Right kidney (tissue), 1 donor: ENCODE measurements at regions not wholly inside any gene's neighbourhood (a gene's known extent, or its start where the extent isn't known, plus 50 kb on each side); places are given as distances from the start of the nearest gene placed in this dataset.

Source experiments
- DNase-seq: peaks from one replicate; pipeline ENCODE4 v3.0.0-alpha.2; 2016

GRCh38 chr4:95987851-95988250 is 148.0 kb downstream of the PDHA2 start:
- DNase-seq, result no peak

DNA sequence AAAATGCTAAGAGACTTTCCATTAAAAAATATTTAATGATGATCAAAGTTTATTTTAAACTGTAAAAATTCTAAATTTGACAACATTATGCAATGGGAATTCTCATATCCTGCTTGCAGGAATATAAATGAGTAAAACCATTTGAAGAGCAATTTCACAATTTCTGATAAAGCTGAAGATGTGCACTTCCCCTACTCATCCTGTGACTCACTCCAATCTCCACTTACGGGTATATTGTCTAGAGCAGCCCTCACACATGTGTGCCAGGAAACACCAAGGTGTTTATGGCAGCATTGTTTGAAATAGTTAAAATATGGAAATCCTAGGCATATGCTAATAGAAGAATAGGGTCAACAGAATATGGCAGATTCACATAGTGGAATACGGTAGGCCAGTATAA is 158.4 kb downstream of the PDHA2 start:
- DNase-seq, result no peak

GRCh38 chr4:96003951-96004740 is 164.3 kb downstream of the PDHA2 start:
- no peak for DNase-seq

DNA sequence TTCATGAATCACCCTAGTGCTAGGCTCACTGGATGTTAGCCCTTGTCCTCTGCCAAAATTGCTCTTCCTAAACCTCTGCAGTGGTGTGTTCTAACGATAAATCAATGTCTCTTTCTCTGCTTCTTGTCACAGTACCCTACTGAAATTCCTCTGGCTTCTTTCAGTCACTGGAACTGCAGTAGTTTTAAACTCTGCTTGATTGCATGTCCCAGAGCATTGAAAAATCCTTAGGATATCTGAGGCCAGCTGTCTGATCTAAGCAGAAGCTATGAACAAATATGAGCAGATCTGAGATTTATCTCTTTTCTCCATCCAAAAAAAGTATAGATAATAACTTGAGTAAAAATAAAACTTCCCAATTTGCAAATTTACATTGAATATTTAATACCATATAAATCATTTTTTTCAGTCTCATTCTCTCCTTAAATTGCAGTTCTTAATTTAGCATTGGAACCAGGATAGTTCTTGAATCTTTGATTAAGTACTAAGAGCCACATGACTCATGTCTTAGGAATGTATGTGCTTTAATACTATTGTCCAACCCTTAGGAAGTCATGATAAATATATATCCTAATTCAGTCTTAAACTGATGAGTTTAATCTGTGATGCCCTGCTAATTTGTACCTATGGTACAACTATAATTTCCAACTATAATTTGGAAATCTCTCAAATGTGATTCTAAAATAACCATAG is 169.7 kb downstream of the PDHA2 start:
- DNase-seq, result no peak

GRCh38 chr4:96012687-96013086 is 172.8 kb downstream of the PDHA2 start:
- no peak for DNase-seq

- no peak for DNase-seq
Measured at GRCh38 chr4:96016634-96017299, 176.9 kb downstream of the PDHA2 start.

DNA sequence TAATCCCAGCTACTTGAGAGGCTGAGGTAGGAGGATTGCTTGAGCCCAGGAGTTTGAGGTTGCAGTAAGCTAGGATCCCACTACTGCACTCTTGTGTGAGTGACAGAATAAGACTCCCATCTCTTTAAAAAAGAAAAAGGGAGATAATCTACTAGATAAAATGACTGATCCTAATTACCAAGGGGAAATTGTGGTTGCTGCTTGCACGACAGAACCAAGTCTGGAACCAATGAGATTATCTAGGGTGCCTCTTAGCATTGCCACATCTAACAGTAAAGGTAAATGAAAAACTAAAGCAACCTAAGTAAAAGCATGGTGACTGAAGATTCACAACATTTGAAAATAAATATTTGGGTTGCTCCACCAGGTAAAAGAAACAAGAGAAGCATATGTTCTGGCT is 185.1 kb downstream of the PDHA2 start:
- DNase-seq, result no peak

DNA sequence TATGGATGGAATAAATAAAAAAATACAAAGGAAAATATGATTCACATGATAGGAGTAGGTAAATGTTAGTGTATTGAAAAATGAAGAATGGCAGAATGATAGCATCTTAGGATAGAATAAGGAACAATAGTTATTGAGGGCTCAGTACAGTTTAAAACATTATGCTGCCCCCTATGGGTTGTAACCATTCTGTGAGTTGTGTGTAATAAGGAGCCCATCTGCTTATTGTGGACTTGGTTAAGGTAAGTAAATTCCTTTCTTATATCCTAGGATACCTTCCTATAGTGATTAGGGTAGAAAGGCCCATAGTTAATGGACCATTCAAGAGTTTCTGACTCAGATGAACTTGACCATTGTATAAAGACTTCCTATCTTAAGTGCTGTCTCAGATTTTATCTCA is 195.8 kb downstream of the PDHA2 start:
- no peak for DNase-seq

DNA sequence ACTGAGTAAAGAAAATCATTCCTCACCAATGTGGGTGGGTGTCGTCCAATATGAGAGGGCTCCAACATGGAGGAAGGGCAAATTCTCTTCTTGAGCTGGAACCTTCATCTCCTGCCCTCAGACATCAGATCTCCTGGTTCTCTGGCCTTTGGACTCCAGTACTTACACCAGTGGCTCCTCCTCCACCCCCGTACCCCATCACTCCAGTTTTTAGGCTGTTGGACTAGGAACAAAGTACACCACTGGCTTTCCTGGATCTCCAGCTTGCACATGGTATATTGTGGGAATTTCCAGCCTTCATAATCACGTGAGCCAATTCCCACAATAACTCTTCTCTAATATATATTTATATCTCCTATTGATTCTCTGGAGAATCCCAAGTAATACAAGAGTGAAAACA is 196.9 kb downstream of the PDHA2 start:
- DNase-seq, result no peak

GRCh38 chr4:96037705-96038104 is 197.8 kb downstream of the PDHA2 start:
- no peak for DNase-seq

DNA sequence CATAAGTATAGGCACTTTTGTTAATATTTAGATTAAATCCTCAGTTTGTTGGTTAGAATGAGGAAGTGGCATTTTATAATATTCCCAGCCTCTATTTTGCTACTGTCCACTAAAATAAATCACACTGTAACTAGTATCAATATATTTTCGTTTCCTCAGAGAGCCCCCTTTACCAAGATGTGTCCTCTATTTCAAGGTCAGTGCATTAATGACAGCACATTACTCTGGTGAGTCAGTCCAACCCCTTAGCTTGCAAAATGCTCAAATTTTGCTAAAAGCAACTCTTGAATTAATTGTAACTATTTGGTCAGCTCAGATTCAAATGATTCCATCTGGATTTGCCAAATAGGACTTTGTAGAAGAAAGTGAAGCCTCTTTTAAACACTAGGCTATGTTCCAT is 199.3 kb downstream of the PDHA2 start:
- DNase-seq, result no peak

GRCh38 chr4:96039803-96040436 is 200.0 kb downstream of the PDHA2 start:
- no peak for DNase-seq

DNA sequence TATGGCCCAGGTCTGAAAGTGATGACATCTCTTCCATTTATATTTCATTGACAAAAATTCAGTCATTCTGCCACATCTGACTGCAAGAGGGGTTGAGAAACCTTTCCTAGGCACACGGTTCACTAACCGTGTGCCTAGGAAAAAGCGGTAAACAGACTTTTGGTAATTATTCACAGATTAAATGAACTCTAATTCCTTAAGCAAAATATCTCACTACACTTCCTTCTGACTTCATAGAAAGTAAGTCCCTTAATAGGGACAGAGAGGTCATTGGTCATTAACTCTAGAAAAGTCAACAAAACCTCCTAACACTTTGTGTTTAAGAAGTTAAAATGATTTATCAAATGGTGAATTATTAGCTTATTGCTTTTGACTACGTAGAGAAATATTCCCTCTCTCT is 205.1 kb downstream of the PDHA2 start:
- no peak for DNase-seq

GRCh38 chr4:96052827-96053226 is 212.9 kb downstream of the PDHA2 start:
- no peak for DNase-seq

- no peak for DNase-seq
Measured at GRCh38 chr4:96056346-96056934, 216.5 kb downstream of the PDHA2 start.

DNA sequence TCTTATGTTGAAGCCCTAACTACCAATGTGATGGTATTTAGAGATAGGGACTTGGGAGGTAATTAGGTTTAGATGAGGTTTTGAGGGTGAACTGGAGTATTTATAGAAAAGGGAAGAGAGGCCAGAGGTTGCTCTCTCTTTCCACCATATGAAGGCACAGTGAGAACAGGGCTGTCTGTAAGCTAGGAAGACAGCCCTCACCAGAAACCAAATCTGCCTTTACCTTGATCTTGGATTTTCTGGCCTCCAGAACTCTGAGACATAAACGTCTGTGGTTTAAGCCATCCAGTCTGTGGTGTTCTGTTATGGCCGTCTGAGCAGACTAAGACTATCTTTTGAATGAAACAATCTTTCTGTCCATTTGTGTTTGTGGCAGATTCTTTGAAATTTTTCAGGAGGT is 223.7 kb downstream of the PDHA2 start:
- no peak for DNase-seq

DNA sequence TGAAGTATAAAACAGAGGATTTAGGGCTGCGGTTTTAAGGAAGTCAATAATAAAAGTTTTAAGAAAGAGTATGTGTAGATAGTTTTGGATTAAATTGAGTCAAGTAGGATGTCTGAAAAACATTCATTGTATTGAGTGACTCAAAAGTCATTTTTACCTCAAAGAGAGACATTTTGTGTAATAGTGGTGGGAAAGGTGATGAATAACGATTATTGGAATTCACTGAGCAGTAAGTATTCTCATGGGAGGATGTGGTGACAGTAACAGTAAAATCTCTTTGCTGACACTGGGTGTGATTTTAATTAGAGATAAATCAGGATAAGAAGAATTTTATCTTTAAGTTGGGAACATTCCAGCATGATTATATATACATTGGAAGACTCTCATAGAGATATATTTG is 233.6 kb downstream of the PDHA2 start:
- DNase-seq, result no peak

GRCh38 chr4:96092151-96092705 is 252.3 kb downstream of the PDHA2 start:
- no peak for DNase-seq

DNA sequence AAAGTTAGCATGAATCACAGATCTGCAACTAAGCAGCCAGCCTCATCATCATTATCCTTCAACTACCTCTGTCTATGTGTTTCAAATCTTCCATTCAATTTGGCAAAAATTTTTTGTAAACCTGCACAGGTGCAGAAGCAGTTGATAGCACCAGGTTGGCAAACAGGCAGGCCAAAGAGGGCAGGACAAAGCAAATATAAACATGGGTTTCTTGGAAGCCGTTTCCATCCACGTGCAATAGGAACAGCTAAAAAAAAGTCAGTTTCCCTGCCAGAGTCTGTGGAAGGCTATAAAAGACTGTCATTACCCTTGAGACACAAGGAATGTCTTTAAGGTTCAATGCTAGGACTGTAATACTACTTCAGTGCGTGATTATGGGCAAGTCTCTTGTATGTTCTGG is 253.2 kb downstream of the PDHA2 start:
- DNase-seq, result no peak

GRCh38 chr4:96093563-96093962 is 253.7 kb downstream of the PDHA2 start:
- DNase-seq, result no peak

DNA sequence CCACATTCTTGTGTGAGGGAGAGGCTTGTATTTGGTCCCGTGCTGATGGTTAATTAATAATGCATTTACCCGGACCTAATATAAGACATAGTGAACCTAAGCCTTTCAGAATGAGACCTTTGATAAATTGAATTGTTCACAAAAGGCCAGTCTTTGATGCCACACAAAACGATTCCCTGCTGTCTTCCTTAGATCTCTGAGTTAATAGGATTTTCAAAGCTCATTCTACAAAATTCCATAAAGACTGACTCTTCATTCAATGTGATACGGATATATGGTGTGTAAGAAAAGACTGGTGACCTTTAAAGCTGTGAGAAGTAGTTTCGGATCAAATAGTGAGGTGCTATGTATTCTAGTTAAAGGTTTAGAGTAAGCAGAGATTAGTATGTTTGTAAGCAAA is 254.3 kb downstream of the PDHA2 start:
- DNase-seq, result no peak

DNA sequence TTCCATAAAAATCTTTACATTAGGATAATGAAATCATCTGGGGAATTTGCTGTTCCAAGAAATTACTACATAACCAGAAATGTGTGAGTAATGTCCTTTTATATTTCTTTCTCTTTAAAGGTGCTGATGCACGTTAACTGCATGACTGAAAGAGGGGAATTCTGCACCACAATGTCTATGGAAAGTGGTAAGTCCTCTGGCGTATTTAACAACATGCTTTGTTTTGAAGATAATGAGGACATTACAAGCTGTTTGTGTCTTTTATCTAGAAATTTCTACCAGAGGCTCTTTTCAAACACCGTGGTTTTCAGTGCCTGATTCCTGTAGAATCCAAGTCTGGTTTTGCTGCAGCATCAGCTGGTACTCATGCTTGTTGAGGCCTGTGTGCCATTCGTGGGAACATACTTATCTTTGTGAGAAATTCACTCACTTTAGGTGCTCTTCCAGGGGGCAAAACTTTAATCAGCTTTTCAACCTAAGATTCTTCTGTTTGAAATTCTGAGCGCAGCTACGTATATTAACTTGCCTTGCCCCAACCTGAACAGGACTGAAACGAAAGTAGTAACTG is 257.2 kb downstream of the PDHA2 start:
- DNase-seq, result no peak
